HCT116 (cell line): ENCODE measurements at regions not wholly inside any gene's neighbourhood (a gene's known extent, or its start where the extent isn't known, plus 50 kb on each side); places are given as distances from the start of the nearest gene placed in this dataset.

ENCODE experiments used
- ATAC-seq: fragments of 200-7000 bp; cut with Tn5 transposase; 2 replicates; pipeline ENCODE4 v1.9.1; 2020; ENCODE audit warnings: mild to moderate bottlenecking, moderate library complexity
- BruUV-seq: library from RNA; stranded (reverse); fragments of 400-500 nt; replicated peaks from 2 replicates; lab custom pipeline; 2021; lab: Mats Ljungman, UMichigan
- CTCF ChIA-PET: fragments of 300-600 bp; sonication (Branson Sonifier 250); formaldehyde crosslinking; loops from one replicate; lab custom pipeline; 2021; ENCODE audit warnings: antibody characterized with exemption; lab: Charles Lee
- POLR2A ChIA-PET: fragments of 300-600, 350-600 bp; sonication (Branson Sonifier 250); formaldehyde crosslinking; loops from one replicate; lab custom pipeline; 2021; ENCODE audit warnings: antibody characterized with exemption; lab: Charles Lee
- RAD21 ChIA-PET, 2 experiments: fragments of 300-600 bp; sonication (Branson Sonifier 250); formaldehyde crosslinking; loops; one replicate each; lab custom pipeline; 2023; ENCODE audit warnings: low total read pairs in 2 of 2; ENCODE audit not compliant: uncharacterized antibody in 2 of 2, unreplicated experiment in 2 of 2, low non-redundant PET in 1 of 2; lab: Charles Lee
- DNase-seq: peaks from one replicate; pipeline ENCODE4 v3.0.0-alpha.2; 2010; ENCODE audit warnings: low read depth, low spot score
- H2AFZ ChIP-seq: fragments of 200-600 bp; shearing (Covaris generic), sonication (generic); 2 replicates; pipeline ENCODE4 v1.6.1; 2017; ENCODE audit warnings: low read depth, mixed run types, mixed read lengths, antibody characterized with exemption, low read length; ENCODE audit not compliant: poor library complexity, severe bottlenecking
- H3K27ac ChIP-seq: 2 replicates; pipeline ENCODE4 v1.5.1; 2012; ENCODE audit warnings: low read depth, low read length
- H3K27me3 ChIP-seq: fragments of 200-600 bp; sonication (generic); 2 replicates; pipeline ENCODE4 v1.6.1; 2016; ENCODE audit warnings: mixed run types, low read length, mixed read lengths; ENCODE audit not compliant: insufficient read depth
- H3K36me3 ChIP-seq, 2 experiments: fragments of 200-500 bp in 1 of 2; fragments of 200-600 bp in 1 of 2; sonication (Bioruptor generic) in 1 of 2; sonication (generic) in 1 of 2; 2 replicates each; pipeline versions ENCODE4 v1.5.1 to v1.6.1; 2014 to 2016; ENCODE audit warnings: low read length in 2 of 2, inconsistent platforms in 1 of 2, mixed read lengths in 1 of 2, mixed run types in 1 of 2; ENCODE audit not compliant: insufficient read depth in 2 of 2, control insufficient read depth in 1 of 2
- H3K4me1 ChIP-seq, 2 experiments: fragments of 200-600 bp in 1 of 2; sonication (generic) in 1 of 2; 2 replicates each; pipeline versions ENCODE4 v1.5.1 to v1.6.1; 2012 to 2017; ENCODE audit warnings: low read length in 2 of 2, inconsistent platforms in 1 of 2, mild to moderate bottlenecking in 1 of 2, mixed read lengths in 1 of 2, mixed run types in 1 of 2, moderate library complexity in 1 of 2; ENCODE audit not compliant: insufficient read depth in 2 of 2, control insufficient read depth in 1 of 2
- H3K4me2 ChIP-seq: fragments of 200-600 bp; sonication (generic); 2 replicates; pipeline ENCODE4 v1.6.1; 2017; ENCODE audit warnings: mixed run types, low read length, mixed read lengths
- H3K4me3 ChIP-seq, 2 experiments: fragments of 200-600 bp in 1 of 2; sonication (generic) in 1 of 2; replicated peaks in 1 of 2; 2 replicates each; pipeline ENCODE4 v1.5.1; 2011 to 2016; ENCODE audit warnings: low read length in 2 of 2, control low read depth in 1 of 2, low read depth in 1 of 2, mild to moderate bottlenecking in 1 of 2, mixed read lengths in 1 of 2, mixed run types in 1 of 2
- H3K79me2 ChIP-seq: fragments of 200-600 bp; sonication (generic); 2 replicates; pipeline ENCODE4 v1.6.1; 2017; ENCODE audit warnings: mild to moderate bottlenecking, mixed run types, low read length, moderate library complexity, mixed read lengths; ENCODE audit not compliant: insufficient read depth
- H3K9ac ChIP-seq: fragments of 200-600 bp; sonication (generic); 2 replicates; pipeline ENCODE4 v1.6.1; 2016; ENCODE audit warnings: low read length, mixed read lengths
- H3K9me2 ChIP-seq: fragments of 200-600 bp; sonication (generic), shearing (Covaris generic); 2 replicates; pipeline ENCODE4 v1.6.1; 2017; ENCODE audit warnings: mixed run types, mild to moderate bottlenecking, moderate library complexity; ENCODE audit not compliant: insufficient read depth
- H3K9me3 ChIP-seq, 2 experiments: fragments of 200-500 bp in 1 of 2; fragments of 200-600 bp in 1 of 2; sonication (Bioruptor generic) in 1 of 2; sonication (generic) in 1 of 2; 2 replicates each; pipeline ENCODE4 v1.6.1; 2014 to 2017; ENCODE audit warnings: low read length in 2 of 2, mixed read lengths in 2 of 2, inconsistent platforms in 1 of 2, low read depth in 1 of 2, mild to moderate bottlenecking in 1 of 2, mixed run types in 1 of 2, moderate library complexity in 1 of 2; ENCODE audit not compliant: control insufficient read depth in 1 of 2, insufficient read depth in 1 of 2
- H4K20me1 ChIP-seq: fragments of 200-600 bp; sonication (generic), shearing (Covaris generic); 2 replicates; pipeline ENCODE4 v1.6.1; 2017; ENCODE audit warnings: mixed run types, mild to moderate bottlenecking, moderate library complexity; ENCODE audit not compliant: insufficient read depth
- FOSL1 ChIP-seq: IDR thresholded peaks from 2 replicates; pipeline ENCODE4 v1.6.1; 2012; ENCODE audit warnings: low read depth
- POLR2AphosphoS5 ChIP-seq: IDR thresholded peaks from 2 replicates; pipeline ENCODE4 v1.6.1; 2011; ENCODE audit warnings: mild to moderate bottlenecking, low read depth, low read length, moderate library complexity
- ZFX ChIP-seq: fragments of 450-650 bp; IDR thresholded peaks from 2 replicates; pipeline ENCODE4 v1.6.1; 2017
- intact Hi-C: fragments of 100-400 bp; cut with micrococcal nuclease; formaldehyde crosslinking; loops from 2 replicates; pipeline ENCODE4 v1.10.0; 2022
- TF ChIP-seq, protein P1 (sequence below), 3 experiments: fragments of 200-600 bp in 1 of 3; sonication (generic) in 1 of 3; IDR thresholded peaks in 2 of 3; conservative IDR thresholded peaks in 1 of 3; 2 replicates each; pipeline ENCODE4 v1.5.1; 2012 to 2017; ENCODE audit warnings: low read depth in 2 of 3, low read length in 2 of 3, antibody characterized with exemption in 1 of 3, borderline replicate concordance in 1 of 3, control low read depth in 1 of 3, mild to moderate bottlenecking in 1 of 3, mixed read lengths in 1 of 3, mixed run types in 1 of 3, moderate library complexity in 1 of 3; ENCODE audit not compliant: insufficient read depth in 1 of 3

DNA sequence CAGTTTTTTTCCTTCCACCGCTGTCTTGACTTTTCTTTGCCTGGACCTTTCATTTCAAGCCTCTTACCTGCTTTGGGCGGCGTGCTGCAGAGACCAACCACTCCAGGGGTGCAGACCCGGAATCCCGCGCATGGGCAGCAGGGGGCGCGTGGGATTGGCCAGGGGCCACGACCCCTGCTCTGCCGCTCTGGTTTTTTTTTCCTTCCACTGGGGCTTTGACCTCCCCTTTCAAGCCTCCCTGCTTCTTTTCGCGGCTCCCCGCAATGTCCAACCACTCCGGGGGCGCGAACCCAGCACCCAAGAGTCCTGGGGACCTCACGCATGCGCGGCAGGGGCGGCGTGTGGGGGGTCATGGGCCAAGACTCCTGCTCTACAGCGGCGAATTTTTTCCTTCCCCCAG is 325.1 kb downstream of the ALG10 start:
- Histone ChIP-seq H3K4me1 (no peaks in the 10 kb centered on the region), H3K36me3 (no peaks in the 10 kb centered on the region), H3K9me3 (no peaks in the 10 kb centered on the region), H3K4me3 (no peak overlapping the region), H3K27me3 (no peaks in the 10 kb centered on the region), H3K4me2 (no peak overlapping the region), H2AFZ (no peak overlapping the region), H4K20me1 (no peaks in the 10 kb centered on the region), H3K9ac (no peak overlapping the region), H3K9me2 (no peaks in the 10 kb centered on the region), H3K79me2 (no peaks in the 10 kb centered on the region), H3K27ac (no peak overlapping the region)
- ChIA-PET POLR2A (no interaction called here), RAD21 (no interaction called here), CTCF (no interaction called here)
- ATAC-seq (peak; percentile 61; the same call in 1 of the 2 replicates), DNase-seq (no peak)
- TF ChIP-seq, protein P1, sequence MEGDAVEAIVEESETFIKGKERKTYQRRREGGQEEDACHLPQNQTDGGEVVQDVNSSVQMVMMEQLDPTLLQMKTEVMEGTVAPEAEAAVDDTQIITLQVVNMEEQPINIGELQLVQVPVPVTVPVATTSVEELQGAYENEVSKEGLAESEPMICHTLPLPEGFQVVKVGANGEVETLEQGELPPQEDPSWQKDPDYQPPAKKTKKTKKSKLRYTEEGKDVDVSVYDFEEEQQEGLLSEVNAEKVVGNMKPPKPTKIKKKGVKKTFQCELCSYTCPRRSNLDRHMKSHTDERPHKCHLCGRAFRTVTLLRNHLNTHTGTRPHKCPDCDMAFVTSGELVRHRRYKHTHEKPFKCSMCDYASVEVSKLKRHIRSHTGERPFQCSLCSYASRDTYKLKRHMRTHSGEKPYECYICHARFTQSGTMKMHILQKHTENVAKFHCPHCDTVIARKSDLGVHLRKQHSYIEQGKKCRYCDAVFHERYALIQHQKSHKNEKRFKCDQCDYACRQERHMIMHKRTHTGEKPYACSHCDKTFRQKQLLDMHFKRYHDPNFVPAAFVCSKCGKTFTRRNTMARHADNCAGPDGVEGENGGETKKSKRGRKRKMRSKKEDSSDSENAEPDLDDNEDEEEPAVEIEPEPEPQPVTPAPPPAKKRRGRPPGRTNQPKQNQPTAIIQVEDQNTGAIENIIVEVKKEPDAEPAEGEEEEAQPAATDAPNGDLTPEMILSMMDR (IDR thresholded peaks at IDR 0.05 in 2 of 3, conservative IDR thresholded peaks at IDR 0.05 in 1 of 3; ENCODE audit: borderline replicate concordance in 1 of 3, insufficient read depth in 1 of 3, low read depth in 2 of 3, low read length in 2 of 3) = peak in 2 of 3 experiments; percentile 43 to 45; a peak in 4 of 6 replicates
- TF ChIP-seq ZFX = no peak
- no TSS peak for BruUV-seq
- intact Hi-C loops = no loop called here

DNA sequence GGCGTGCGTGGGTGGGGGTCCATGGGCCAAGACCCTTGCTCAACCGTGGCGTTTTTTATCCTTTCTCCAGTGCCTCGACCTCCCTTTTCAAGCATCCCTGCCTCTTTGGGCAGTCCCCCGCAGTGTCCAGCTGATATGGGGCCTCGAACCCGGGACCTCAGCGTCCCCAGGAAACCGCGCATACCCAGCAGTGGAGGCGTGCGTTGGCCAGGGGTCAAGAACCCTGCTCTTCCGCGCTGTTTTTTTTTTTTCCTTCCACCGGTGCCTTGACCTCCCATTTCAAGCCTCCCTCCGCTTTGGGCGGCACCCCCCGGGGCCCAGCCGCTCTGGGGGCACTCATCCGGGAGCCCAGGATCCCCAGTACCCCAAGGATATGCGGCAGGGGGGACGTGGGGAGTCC is 325.8 kb downstream of the ALG10 start:
- no peak overlapping the region for H3K4me2 ChIP-seq
- H3K9me3 ChIP-seq = no peaks in the 10 kb centered on the region
- TF ChIP-seq POLR2AphosphoS5 = no peak
- no peak for TF ChIP-seq FOSL1
- H3K9me2 ChIP-seq = no peaks in the 10 kb centered on the region
- no peak for ATAC-seq
- no peak overlapping the region for H2AFZ ChIP-seq
- no peaks in the 10 kb centered on the region for H3K36me3 ChIP-seq
- no peaks in the 10 kb centered on the region for H3K27me3 ChIP-seq
- intact Hi-C loops = no loop called here
- ChIA-PET POLR2A (no interaction called here), CTCF (no interaction called here), RAD21 (no interaction called here)
- H3K79me2 ChIP-seq = no peaks in the 10 kb centered on the region
- no peak overlapping the region for H3K4me3 ChIP-seq
- no peak overlapping the region for H3K27ac ChIP-seq
- H4K20me1 ChIP-seq = no peaks in the 10 kb centered on the region
- no TSS peak for BruUV-seq
- no peaks in the 10 kb centered on the region for H3K4me1 ChIP-seq
- no peak for DNase-seq
- H3K9ac ChIP-seq = no peak overlapping the region
